ENCODE measurements at regions not wholly inside any gene's neighbourhood (a gene's known extent, or its start where the extent isn't known, plus 50 kb on each side); places are given as distances from the start of the nearest gene placed in this dataset.
"Not testable (repeated sequence)": the region's sequence is repeated elsewhere in the genome, so short reads cannot be mapped to it uniquely, and the experiment has no call there.

- DNase-seq: no peak
Observed at GRCh38 chr2:208939852-208940251, 484.0 kb upstream of the MAP2 start.

- DNase-seq: no peak
Observed at GRCh38 chr2:208945719-208946256, 478.1 kb upstream of the MAP2 start.

- DNase-seq: no peak
Observed at GRCh38 chr2:208948073-208948472, 475.8 kb upstream of the MAP2 start.

GRCh38 chr2:208970070-208970469 is 453.8 kb upstream of the MAP2 start:
- DNase-seq: no peak

GRCh38 chr2:208977582-208977981 is 446.3 kb upstream of the MAP2 start:
- no peak for DNase-seq

- no peak for DNase-seq
Observed at GRCh38 chr2:208978946-208979345, 444.9 kb upstream of the MAP2 start.

GRCh38 chr2:208980321-208980720 is 443.5 kb upstream of the MAP2 start:
- DNase-seq: no peak

GRCh38 chr2:208982831-208983230 is 441.0 kb upstream of the MAP2 start:
- DNase-seq: no peak

GRCh38 chr2:208983486-208983885 is 440.4 kb upstream of the MAP2 start:
- DNase-seq: no peak

- no peak for DNase-seq
Observed at GRCh38 chr2:208984376-208985090, 439.3 kb upstream of the MAP2 start.

- DNase-seq: no peak
Observed at GRCh38 chr2:208985644-208986043, 438.2 kb upstream of the MAP2 start.

- no peak for DNase-seq
Observed at GRCh38 chr2:208990716-208991115, 433.1 kb upstream of the MAP2 start.

- no peak for DNase-seq
Observed at GRCh38 chr2:208999911-209000310, 423.9 kb upstream of the MAP2 start.

- DNase-seq: no peak
Observed at GRCh38 chr2:209002054-209002453, 421.8 kb upstream of the MAP2 start.

GRCh38 chr2:209005371-209005770 is 418.5 kb upstream of the MAP2 start:
- no peak for DNase-seq

GRCh38 chr2:209008636-209009287 is 415.1 kb upstream of the MAP2 start:
- no peak for DNase-seq

GRCh38 chr2:209018633-209019032 is 405.2 kb upstream of the MAP2 start:
- DNase-seq: not testable (repeated sequence)

GRCh38 chr2:209029249-209029648 is 394.6 kb upstream of the MAP2 start:
- DNase-seq: no peak

- no peak for DNase-seq
Observed at GRCh38 chr2:209044307-209044706, 379.5 kb upstream of the MAP2 start.

- no peak for DNase-seq
Observed at GRCh38 chr2:209046163-209046562, 377.7 kb upstream of the MAP2 start.

GRCh38 chr2:209049608-209050007 is 374.2 kb upstream of the MAP2 start:
- no peak for DNase-seq

- no peak for DNase-seq
Observed at GRCh38 chr2:209062210-209062609, 361.6 kb upstream of the MAP2 start.

GRCh38 chr2:209070262-209070661 is 353.6 kb upstream of the MAP2 start:
- no peak for DNase-seq

- DNase-seq: no peak
Observed at GRCh38 chr2:209073151-209073550, 350.7 kb upstream of the MAP2 start.
